ENCODE measurements at regions not wholly inside any gene's neighbourhood (a gene's known extent, or its start where the extent isn't known, plus 50 kb on each side); places are given as distances from the start of the nearest gene placed in this dataset.

GRCh38 chr16:61575617-61576016, 460.6 kb downstream of the CDH8 start:
- TF ChIP-seq CTCF (IDR thresholded peaks at IDR 0.05; ENCODE audit: poor library complexity, severe bottlenecking) (no peak), TAF1 (IDR thresholded peaks at IDR 0.05; ENCODE audit: low read depth) (no peak), MXI1 (conservative IDR thresholded peaks at IDR 0.05; ENCODE audit: poor library complexity, severe bottlenecking) (no peak), SMC3 (conservative IDR thresholded peaks at IDR 0.05; ENCODE audit: poor library complexity) (no peak), POLR2AphosphoS5 (IDR thresholded peaks at IDR 0.05) (no peak), RAD21 (conservative IDR thresholded peaks at IDR 0.05) (no peak), EZH2 (IDR thresholded peaks at IDR 0.05; ENCODE audit: borderline replicate concordance, insufficient read depth, low read length, poor library complexity, severe bottlenecking) (no peak)

Measured in neural cell (in vitro differentiated cells).